Keratinocyte (primary cell): ENCODE measurements at regions not wholly inside any gene's neighbourhood (a gene's known extent, or its start where the extent isn't known, plus 50 kb on each side); places are given as distances from the start of the nearest gene placed in this dataset.

Experiments
- DNase-seq: peaks from one replicate; pipeline ENCODE4 v3.0.0-alpha.2; 2011; ENCODE audit warnings: low read depth, missing footprints, low spot score
- FAIRE-seq: peaks from 2 replicates; lab custom pipeline; 2011; peaks lifted over from hg19 to GRCh38; lab: Jason Lieb, UNC
- H2AFZ ChIP-seq: 2 replicates; pipeline ENCODE4 v1.6.0; 2012; ENCODE audit warnings: low read length, control low read depth, inconsistent platforms; ENCODE audit not compliant: control insufficient read depth
- H3K27ac ChIP-seq: 2 replicates; pipeline ENCODE4 v1.5.1; 2011; ENCODE audit warnings: low read length; ENCODE audit not compliant: control insufficient read depth, insufficient read depth
- H3K27me3 ChIP-seq: 3 replicates; pipeline ENCODE4 v1.6.0; 2011; ENCODE audit warnings: low read length; ENCODE audit not compliant: control insufficient read depth, insufficient read depth; ENCODE audit errors: extremely low read depth
- H3K36me3 ChIP-seq, 2 experiments: 2 replicates in 1 of 2; 3 replicates in 1 of 2; pipeline ENCODE4 v1.5.1; 2011; ENCODE audit warnings: low read length in 2 of 2, mild to moderate bottlenecking in 1 of 2; ENCODE audit not compliant: control insufficient read depth in 2 of 2, insufficient read depth in 2 of 2; ENCODE audit errors: extremely low read depth in 1 of 2
- H3K4me1 ChIP-seq: 3 replicates; pipeline ENCODE4 v1.5.1; 2011; ENCODE audit warnings: low read length; ENCODE audit not compliant: control insufficient read depth, insufficient read depth; ENCODE audit errors: extremely low read depth
- H3K4me2 ChIP-seq: 3 replicates; pipeline ENCODE4 v1.6.0; 2011; ENCODE audit warnings: low read depth, low read length; ENCODE audit not compliant: control insufficient read depth, insufficient read depth; ENCODE audit errors: extremely low read depth
- H3K4me3 ChIP-seq, 3 experiments: fragments of 200-600 bp in 1 of 3; sonication (generic) in 1 of 3; 2 replicates in 2 of 3; 3 replicates in 1 of 3; pipeline ENCODE4 v1.5.1; 2011 to 2016; ENCODE audit warnings: low read length in 3 of 3, mild to moderate bottlenecking in 3 of 3, control low read depth in 2 of 3, inconsistent platforms in 1 of 3, low read depth in 1 of 3, mixed read lengths in 1 of 3, mixed run types in 1 of 3, moderate library complexity in 1 of 3; ENCODE audit not compliant: control insufficient read depth in 2 of 3, insufficient read depth in 2 of 3; ENCODE audit errors: extremely low read depth in 1 of 3
- H3K79me2 ChIP-seq: 2 replicates; pipeline ENCODE4 v1.6.0; 2012; ENCODE audit warnings: low read length; ENCODE audit not compliant: control insufficient read depth, insufficient read depth
- H3K9ac ChIP-seq: 3 replicates; pipeline ENCODE4 v1.6.0; 2011; ENCODE audit warnings: low read length; ENCODE audit not compliant: control insufficient read depth, insufficient read depth; ENCODE audit errors: extremely low read depth
- H3K9me1 ChIP-seq: 3 replicates; pipeline ENCODE4 v1.6.0; 2011; ENCODE audit warnings: low read length; ENCODE audit not compliant: control insufficient read depth, insufficient read depth; ENCODE audit errors: extremely low read depth
- H3K9me3 ChIP-seq: 2 replicates; pipeline ENCODE4 v1.5.1; 2012; ENCODE audit warnings: low read depth, low read length; ENCODE audit not compliant: control insufficient read depth
- H4K20me1 ChIP-seq: 3 replicates; pipeline ENCODE4 v1.6.0; 2011; ENCODE audit warnings: low read length; ENCODE audit not compliant: control insufficient read depth, insufficient read depth; ENCODE audit errors: extremely low read depth
- CTCF ChIP-seq, 3 experiments: IDR thresholded peaks in 1 of 3; conservative IDR thresholded peaks in 1 of 3; optimal IDR thresholded peaks in 1 of 3; 2 replicates in 2 of 3; 3 replicates in 1 of 3; pipeline versions ENCODE3 to v1.5.1; 2011; ENCODE audit warnings: low read length in 3 of 3, mild to moderate bottlenecking in 3 of 3, moderate library complexity in 2 of 3, control low read depth in 1 of 3, inconsistent platforms in 1 of 3; ENCODE audit not compliant: insufficient read depth in 2 of 3; ENCODE audit errors: extremely low read depth in 1 of 3
- EZH2 ChIP-seq: IDR thresholded peaks from one replicate; pipeline ENCODE4 v1.6.1; 2012; ENCODE audit warnings: inconsistent platforms, mild to moderate bottlenecking, low read length, moderate library complexity
- dilution Hi-C: fragments of 300-500 bp; cut with MboI; formaldehyde crosslinking; loops from one replicate; pipeline ENCODE4 v1.7.0; 2020; ENCODE audit warnings: low sequenced_read_pairs; ENCODE audit not compliant: extremely low pct_ligation_motif_present

GRCh38 chr4:166506051-166506450 is 633.0 kb downstream of the TLL1 start:
- H3K27ac ChIP-seq = no peak overlapping the region
- H3K4me2 ChIP-seq = no peak overlapping the region
- dilution Hi-C loops = no loop called here

GRCh38 chr4:166512267-166512666 is 639.2 kb downstream of the TLL1 start:
- Histone ChIP-seq H4K20me1 (no peaks in the 10 kb centered on the region), H3K9ac (no peak overlapping the region), H3K79me2 (no peaks in the 10 kb centered on the region), H3K9me3 (no peaks in the 10 kb centered on the region), H3K4me3 (no peak overlapping the region), H3K9me1 (no peaks in the 10 kb centered on the region), H3K36me3 (no peaks in the 10 kb centered on the region), H3K27ac (no peak overlapping the region), H3K4me2 (no peak overlapping the region), H3K27me3 (no peaks in the 10 kb centered on the region), H2AFZ (no peak overlapping the region), H3K4me1 (no peaks in the 10 kb centered on the region)
- TF ChIP-seq EZH2 = no peak
- TF ChIP-seq CTCF (optimal IDR thresholded peaks at IDR 0.05 in 1 of 3, IDR thresholded peaks at IDR 0.05 in 1 of 3, conservative IDR thresholded peaks at IDR 0.05 in 1 of 3; ENCODE audit: extremely low read depth in 1 of 3, insufficient read depth in 2 of 3, low read length in 3 of 3) = no peak
- dilution Hi-C loops = no loop called here
- FAIRE-seq (no peak), DNase-seq (no peak)

More at GRCh38 chr4:166506051-166506450, 633.0 kb downstream of the TLL1 start:
- no peak overlapping the region for H3K4me3 ChIP-seq
- no peaks in the 10 kb centered on the region for H3K36me3 ChIP-seq
- DNase-seq (no peak), FAIRE-seq (no peak)
- no peaks in the 10 kb centered on the region for H3K9me1 ChIP-seq
- TF ChIP-seq CTCF (optimal IDR thresholded peaks at IDR 0.05 in 1 of 3, IDR thresholded peaks at IDR 0.05 in 1 of 3, conservative IDR thresholded peaks at IDR 0.05 in 1 of 3; ENCODE audit: extremely low read depth in 1 of 3, insufficient read depth in 2 of 3, low read length in 3 of 3) = no peak
- no peak for TF ChIP-seq EZH2
- H3K9me3 ChIP-seq = no peaks in the 10 kb centered on the region
- no peaks in the 10 kb centered on the region for H3K79me2 ChIP-seq
- H3K9ac ChIP-seq = no peak overlapping the region
- no peaks in the 10 kb centered on the region for H3K4me1 ChIP-seq
- H3K27me3 ChIP-seq = no peaks in the 10 kb centered on the region
- H2AFZ ChIP-seq = no peak overlapping the region
- no peaks in the 10 kb centered on the region for H4K20me1 ChIP-seq
